ENCODE measurements at regions not wholly inside any gene's neighbourhood (a gene's known extent, or its start where the extent isn't known, plus 50 kb on each side); places are given as distances from the start of the nearest gene placed in this dataset.
A peak's percentile ranks its signal among the peaks of the same experiment; 100 is the strongest.

DNA sequence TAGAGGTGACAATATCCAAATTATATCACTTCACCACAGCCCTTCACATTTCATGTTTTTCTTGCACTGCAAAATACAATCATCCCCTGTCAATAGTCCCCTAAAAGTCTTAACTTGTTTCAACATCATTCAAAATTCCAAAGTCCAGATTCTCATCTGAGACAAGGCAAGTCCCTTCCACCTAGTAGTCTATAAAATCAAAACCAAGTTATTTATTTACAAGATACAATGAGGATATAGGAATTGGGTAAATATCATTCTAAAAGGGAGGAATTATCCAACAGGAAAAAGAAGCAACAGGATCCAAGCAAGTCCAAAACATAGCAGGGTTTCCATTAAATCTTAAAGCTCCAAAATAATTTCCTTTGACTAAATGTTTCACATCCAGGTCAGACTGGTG, 1076.1 kb upstream of the TMEFF2 start:
- TF ChIP-seq, protein P1, sequence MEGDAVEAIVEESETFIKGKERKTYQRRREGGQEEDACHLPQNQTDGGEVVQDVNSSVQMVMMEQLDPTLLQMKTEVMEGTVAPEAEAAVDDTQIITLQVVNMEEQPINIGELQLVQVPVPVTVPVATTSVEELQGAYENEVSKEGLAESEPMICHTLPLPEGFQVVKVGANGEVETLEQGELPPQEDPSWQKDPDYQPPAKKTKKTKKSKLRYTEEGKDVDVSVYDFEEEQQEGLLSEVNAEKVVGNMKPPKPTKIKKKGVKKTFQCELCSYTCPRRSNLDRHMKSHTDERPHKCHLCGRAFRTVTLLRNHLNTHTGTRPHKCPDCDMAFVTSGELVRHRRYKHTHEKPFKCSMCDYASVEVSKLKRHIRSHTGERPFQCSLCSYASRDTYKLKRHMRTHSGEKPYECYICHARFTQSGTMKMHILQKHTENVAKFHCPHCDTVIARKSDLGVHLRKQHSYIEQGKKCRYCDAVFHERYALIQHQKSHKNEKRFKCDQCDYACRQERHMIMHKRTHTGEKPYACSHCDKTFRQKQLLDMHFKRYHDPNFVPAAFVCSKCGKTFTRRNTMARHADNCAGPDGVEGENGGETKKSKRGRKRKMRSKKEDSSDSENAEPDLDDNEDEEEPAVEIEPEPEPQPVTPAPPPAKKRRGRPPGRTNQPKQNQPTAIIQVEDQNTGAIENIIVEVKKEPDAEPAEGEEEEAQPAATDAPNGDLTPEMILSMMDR (IDR thresholded peaks at IDR 0.05; ENCODE audit: borderline replicate concordance, insufficient read depth, low read depth, low read length), result no peak
- H3K4me3 ChIP-seq (ENCODE audit: low read depth, low read length), result no peak overlapping the region

DNA sequence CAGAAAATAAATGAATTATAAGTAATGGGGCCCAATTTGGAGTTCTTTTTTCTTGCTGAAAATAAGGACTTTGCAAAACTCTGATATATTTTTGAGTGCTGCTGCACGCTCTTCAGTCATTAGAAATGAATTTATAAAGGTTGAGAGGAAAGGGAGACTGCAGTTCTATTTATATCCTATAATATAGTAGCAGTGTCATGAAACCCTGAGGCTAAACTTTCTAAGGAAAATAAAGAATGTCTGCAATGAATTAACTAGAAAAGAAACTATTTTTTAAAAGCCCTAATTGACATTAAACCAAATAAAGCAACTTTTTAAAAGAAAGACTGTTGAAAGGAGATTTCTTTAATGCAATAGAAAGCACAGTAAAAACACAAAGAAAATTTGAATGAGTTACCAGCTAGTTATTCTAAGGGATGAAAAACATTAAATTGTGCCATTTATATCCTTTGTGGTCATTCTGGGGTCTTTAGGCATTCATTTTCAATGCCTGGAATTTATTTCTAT, 1072.8 kb upstream of the TMEFF2 start:
- no peak overlapping the region for H3K4me3 ChIP-seq (ENCODE audit: low read depth, low read length)
- TF ChIP-seq, protein P1 (IDR thresholded peaks at IDR 0.05; ENCODE audit: borderline replicate concordance, insufficient read depth, low read depth, low read length), result no peak

DNA sequence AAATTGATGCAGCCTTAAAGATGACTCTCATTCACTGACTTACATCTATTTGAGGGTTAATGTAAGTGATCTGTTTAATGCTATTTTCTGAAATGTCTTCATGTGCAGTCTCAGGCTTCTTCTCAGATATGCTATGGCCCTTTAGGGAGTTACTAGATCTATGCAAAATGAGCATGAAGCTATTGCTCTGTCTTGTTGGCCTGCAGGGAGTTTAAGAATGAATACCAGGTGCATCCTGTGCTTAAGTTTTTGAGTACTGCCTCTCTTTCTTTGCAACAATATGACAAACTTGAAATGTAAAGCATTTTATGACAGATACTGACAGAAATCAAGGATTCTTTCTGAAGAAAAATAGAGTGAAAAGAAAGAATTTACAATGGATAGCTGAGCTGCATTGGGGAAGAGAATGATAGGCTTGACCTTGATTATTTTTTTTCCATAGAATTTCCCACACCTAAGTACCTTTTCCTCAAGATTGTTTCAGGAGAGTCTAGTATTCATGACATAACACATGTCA, 1058.3 kb upstream of the TMEFF2 start:
- no peak overlapping the region for H3K4me3 ChIP-seq (ENCODE audit: low read depth, low read length)
- TF ChIP-seq, protein P1 (IDR thresholded peaks at IDR 0.05; ENCODE audit: borderline replicate concordance, insufficient read depth, low read depth, low read length), result no peak

DNA sequence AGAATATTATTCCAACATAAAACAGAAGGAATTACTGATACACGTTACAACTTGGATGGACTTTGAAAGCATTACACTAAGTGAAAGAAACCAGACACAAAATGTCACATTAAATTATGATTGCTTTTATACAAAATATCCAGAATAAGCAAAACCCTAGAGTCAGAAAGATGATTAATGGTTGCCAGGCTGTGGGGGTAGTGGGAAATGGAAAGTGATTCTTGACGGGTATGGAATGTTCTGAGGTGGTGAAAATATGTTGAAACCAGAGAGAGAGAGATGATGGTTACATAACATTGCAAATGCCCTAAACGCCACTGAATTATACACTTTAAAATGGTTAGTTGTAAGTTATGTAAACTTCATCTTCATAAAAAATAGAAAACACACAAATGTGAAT, 1057.2 kb upstream of the TMEFF2 start:
- no peak overlapping the region for H3K4me3 ChIP-seq (ENCODE audit: low read depth, low read length)
- TF ChIP-seq, protein P1 (IDR thresholded peaks at IDR 0.05; ENCODE audit: borderline replicate concordance, insufficient read depth, low read depth, low read length), result no peak

DNA sequence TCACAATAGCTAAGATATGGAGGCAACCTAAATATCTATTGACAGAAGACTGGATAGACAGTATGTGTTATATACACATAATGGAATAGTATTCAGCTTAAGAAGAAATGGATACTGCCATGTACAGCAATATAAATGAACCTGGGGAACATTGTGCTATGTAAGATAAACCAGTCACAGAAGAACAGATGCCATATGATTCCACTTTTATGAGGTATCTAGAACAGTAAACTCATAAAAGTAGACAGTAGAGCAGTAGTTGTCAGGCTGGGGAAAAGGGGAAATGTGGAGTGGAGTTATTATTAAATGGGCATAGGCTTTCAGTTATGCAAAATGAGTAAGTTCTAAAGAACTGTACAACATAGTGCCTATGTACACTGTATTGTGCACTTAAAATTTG, 1055.7 kb upstream of the TMEFF2 start:
- H3K4me3 ChIP-seq (ENCODE audit: low read depth, low read length), result no peak overlapping the region
- TF ChIP-seq, protein P1 (IDR thresholded peaks at IDR 0.05; ENCODE audit: borderline replicate concordance, insufficient read depth, low read depth, low read length), result no peak

DNA sequence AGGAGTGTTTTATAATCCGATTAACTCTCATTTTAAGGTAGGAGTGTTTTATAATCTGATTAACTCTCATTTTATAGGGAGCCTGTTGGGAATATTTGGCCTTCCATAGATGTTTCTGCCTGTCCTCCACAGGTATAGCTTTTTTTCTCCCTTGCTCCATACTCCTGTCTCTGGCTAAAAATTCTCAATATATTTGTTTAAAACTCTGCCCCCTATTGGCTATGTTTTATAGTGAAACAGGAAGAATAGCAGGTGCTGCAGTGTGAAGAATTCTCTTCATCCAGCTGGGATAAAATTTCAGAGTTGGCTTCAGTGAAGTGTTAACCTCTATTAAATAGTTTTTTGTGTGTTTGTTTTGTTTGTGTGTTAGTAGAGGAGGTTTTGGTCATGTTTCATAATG, 1046.0 kb upstream of the TMEFF2 start:
- H3K4me3 ChIP-seq (ENCODE audit: low read depth, low read length), result no peak overlapping the region
- TF ChIP-seq, protein P1 (IDR thresholded peaks at IDR 0.05; ENCODE audit: borderline replicate concordance, insufficient read depth, low read depth, low read length), result peak; percentile 17; the same call in 1 of the 2 replicates

DNA sequence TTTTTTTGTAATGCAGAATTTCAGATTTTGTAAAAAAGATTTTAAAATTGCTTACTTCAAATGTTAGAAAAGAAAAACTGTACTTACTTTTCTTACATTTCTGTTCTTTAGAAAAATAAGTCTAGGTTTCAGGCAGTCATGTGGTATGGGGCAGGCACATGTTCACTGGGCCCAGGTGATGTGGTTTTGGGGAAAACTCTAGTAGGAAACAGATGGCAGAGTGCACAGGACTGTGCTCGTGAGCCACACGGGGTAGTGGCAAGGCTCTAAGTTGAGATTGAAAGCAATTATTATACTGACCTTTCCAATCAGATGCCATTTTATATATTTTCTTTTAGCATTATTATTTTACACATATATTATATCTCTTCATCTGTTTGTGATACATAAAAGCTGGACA, 1036.9 kb upstream of the TMEFF2 start:
- TF ChIP-seq, protein P1 (IDR thresholded peaks at IDR 0.05; ENCODE audit: borderline replicate concordance, insufficient read depth, low read depth, low read length), result no peak

More for the DNA sequence above, 1036.9 kb upstream of the TMEFF2 start:
- H3K4me3 ChIP-seq (ENCODE audit: low read depth, low read length), result no peak overlapping the region
